ENCODE measurements at regions not wholly inside any gene's neighbourhood (a gene's known extent, or its start where the extent isn't known, plus 50 kb on each side); places are given as distances from the start of the nearest gene placed in this dataset.

DNA sequence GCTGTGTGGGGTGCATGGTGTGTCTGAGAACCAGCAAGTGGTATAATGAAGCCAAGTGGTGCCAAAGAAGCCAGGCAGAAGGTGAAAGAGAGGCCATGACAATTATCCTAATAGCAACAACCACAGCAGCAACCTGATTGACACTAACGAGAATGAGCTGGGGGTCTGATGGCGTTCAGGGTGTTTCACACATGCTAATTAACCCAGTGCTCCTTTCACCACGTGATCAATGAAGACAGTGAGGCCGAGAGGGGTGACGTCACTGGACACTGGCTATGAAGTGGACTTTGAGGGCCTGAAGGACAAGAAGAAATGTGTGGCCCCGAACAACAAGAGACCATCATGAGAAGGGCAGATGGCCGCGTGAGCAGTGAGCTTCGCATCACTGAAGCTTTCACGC is 364.4 kb upstream of the ID2 start:
- H3K4me3 ChIP-seq (replicated peaks; ENCODE audit: low read depth, low read length), result no peak overlapping the region
- no peak for DNase-seq (ENCODE audit: low read depth)
- TF ChIP-seq, protein P1, sequence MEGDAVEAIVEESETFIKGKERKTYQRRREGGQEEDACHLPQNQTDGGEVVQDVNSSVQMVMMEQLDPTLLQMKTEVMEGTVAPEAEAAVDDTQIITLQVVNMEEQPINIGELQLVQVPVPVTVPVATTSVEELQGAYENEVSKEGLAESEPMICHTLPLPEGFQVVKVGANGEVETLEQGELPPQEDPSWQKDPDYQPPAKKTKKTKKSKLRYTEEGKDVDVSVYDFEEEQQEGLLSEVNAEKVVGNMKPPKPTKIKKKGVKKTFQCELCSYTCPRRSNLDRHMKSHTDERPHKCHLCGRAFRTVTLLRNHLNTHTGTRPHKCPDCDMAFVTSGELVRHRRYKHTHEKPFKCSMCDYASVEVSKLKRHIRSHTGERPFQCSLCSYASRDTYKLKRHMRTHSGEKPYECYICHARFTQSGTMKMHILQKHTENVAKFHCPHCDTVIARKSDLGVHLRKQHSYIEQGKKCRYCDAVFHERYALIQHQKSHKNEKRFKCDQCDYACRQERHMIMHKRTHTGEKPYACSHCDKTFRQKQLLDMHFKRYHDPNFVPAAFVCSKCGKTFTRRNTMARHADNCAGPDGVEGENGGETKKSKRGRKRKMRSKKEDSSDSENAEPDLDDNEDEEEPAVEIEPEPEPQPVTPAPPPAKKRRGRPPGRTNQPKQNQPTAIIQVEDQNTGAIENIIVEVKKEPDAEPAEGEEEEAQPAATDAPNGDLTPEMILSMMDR (IDR thresholded peaks at IDR 0.05; ENCODE audit: low read length, missing control alignments), result no peak

DNA sequence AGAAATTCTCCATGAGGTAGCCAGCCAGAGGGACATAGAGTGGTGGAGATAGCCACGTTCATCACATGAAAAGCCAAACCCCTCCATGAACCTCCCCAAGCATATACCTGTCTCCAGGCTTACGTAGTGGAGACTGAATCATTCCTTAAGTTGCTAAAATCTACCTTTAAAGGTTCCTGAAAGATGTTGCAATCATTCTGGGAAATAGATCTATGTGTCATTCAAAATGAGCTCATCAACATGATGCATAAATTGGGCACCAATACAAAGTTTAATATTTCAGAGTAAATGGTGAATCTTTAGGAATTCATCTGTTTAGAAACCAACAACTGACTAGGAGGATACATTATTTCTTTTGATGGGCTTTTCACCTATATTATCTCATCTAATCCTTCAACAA is 362.6 kb upstream of the ID2 start:
- no peak for DNase-seq (ENCODE audit: low read depth)
- no peak overlapping the region for H3K4me3 ChIP-seq (replicated peaks; ENCODE audit: low read depth, low read length)
- TF ChIP-seq, protein P1 (IDR thresholded peaks at IDR 0.05; ENCODE audit: low read length, missing control alignments), result no peak

DNA sequence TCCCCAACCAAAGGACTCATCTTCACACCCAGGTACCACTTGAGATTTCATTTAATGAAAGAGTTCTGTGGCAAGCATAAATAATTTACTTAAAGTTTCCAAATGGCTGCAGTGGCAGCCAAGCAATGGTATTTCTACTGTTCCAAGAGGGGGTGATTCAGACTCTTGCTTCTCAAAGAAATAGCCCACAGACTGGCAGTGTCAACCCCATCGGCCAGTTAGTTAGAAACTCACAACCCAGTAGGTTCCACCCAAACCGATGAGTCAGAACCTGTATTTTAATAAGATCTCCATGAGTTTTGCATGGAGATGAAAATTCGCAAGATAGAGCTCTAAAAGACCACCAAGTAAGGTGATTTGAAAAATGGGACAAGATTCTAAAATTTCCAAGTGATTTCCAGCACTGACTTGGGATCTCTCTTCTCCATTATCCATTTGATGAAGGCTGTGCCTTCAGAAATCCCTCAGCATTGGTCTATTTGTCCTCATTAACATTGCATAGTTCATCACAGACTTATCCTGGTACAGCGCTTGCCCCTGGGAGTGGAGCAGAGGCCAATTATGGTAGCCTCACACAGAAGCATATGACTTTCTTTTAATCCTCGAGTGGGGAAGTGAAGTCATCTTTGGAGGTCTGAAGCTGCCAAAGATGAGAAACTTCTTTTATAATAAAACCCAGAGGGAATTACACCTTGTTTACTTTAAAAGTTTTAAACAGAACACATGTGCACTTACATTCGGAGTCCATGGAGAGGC is 361.4 kb upstream of the ID2 start:
- TF ChIP-seq, protein P1 (IDR thresholded peaks at IDR 0.05; ENCODE audit: low read length, missing control alignments), result no peak

DNA sequence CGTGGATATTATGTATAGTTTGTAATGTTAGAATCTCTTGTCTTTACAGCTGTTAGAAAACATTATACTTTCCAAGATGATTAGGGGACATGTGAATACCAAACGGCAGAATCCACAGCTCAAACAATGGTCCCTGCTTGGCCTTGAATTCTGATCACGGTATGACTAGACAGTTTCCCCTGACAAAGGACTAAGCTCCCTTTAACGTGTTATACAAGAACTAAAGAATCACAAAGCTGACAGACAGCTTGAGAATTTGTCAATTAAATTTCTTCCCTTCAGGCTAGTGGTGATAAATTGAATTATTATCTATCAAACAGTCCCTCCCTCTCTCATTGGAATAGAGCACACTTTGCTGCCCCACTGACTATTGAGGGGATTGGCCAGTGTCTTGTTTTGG is 359.2 kb upstream of the ID2 start:
- TF ChIP-seq, protein P1 (IDR thresholded peaks at IDR 0.05; ENCODE audit: low read length, missing control alignments), result no peak
- no peak for DNase-seq (ENCODE audit: low read depth)
- no peak overlapping the region for H3K4me3 ChIP-seq (replicated peaks; ENCODE audit: low read depth, low read length)

More for the DNA sequence above, 361.4 kb upstream of the ID2 start:
- DNase-seq (ENCODE audit: low read depth), result no peak
- no peak overlapping the region for H3K4me3 ChIP-seq (replicated peaks; ENCODE audit: low read depth, low read length)

DNA sequence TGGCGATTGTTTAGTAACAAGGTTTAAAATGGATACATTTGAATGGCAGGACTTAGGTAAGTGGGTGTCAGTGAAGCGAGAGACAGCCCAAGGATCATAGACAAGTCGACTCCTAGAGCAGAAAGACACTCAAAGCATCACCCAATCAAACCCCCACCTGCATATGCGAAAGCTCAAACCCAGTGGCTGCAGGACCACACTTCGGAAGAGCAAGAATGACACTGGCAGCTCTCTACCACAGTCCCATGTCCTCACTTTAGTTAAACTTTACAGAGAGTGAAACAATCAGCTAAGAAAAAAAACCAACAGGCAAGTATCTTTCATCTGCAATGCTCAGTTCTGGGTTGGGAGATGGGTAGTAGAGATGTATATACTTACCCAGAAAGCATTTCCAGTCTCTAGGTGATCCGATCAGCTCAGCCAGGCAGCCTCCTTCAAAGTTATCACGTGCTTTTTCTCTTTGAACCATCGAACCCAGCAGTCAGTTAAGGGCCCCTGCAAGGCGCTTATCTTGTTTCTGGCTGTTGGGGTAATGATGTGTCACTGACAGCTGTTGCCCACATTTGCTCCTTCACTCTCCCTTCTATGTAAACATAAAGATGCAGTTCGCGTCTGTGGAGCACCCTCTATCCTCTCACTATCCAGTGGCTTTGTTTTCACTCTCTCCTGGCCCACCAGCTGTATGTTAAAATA is 357.5 kb upstream of the ID2 start:
- TF ChIP-seq, protein P1 (IDR thresholded peaks at IDR 0.05; ENCODE audit: low read length, missing control alignments), result no peak
- H3K4me3 ChIP-seq (replicated peaks; ENCODE audit: low read depth, low read length), result no peak overlapping the region
- DNase-seq (ENCODE audit: low read depth), result no peak

DNA sequence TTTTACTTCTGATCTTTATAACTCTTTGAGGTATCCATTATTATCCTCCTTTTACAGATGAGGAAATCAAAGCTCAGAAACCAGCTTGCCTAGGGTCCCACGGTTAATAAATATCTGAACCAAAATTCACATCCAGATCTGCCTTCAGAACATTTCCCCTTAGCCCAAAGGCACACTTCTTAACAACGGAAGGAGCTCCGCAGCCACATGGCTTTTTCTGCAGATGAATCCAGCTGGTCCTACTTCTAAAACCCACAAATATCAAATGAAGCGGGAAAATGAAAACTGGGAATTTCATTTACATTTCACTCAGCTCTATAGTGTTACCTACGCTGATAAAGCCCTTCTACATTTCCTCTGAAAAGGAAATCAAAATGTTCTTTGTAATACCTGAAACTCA is 357.0 kb upstream of the ID2 start:
- no peak overlapping the region for H3K4me3 ChIP-seq (replicated peaks; ENCODE audit: low read depth, low read length)
- TF ChIP-seq, protein P1 (IDR thresholded peaks at IDR 0.05; ENCODE audit: low read length, missing control alignments), result no peak
- DNase-seq (ENCODE audit: low read depth), result no peak

All from fibroblast of pulmonary artery (primary cell).